K562 (cell line): ENCODE measurements at regions not wholly inside any gene's neighbourhood (a gene's known extent, or its start where the extent isn't known, plus 50 kb on each side); places are given as distances from the start of the nearest gene placed in this dataset.

Experiments used
- ATAC-seq: fragments of 200-7000 bp; cut with Tn5 transposase; 3 replicates; pipeline ENCODE4 v1.9.1; 2020; ENCODE audit warnings: moderate library complexity
- BruUV-seq: library from RNA; stranded (reverse); fragments of 400-500 nt; replicated peaks from 2 replicates; lab custom pipeline; 2021; lab: Mats Ljungman, UMichigan
- CTCF ChIA-PET: fragments of 300-600 bp; formaldehyde crosslinking; extraction: SDS; loops from one replicate; lab custom pipeline; 2021; ENCODE audit warnings: low intra/inter-chr PET ratio; lab: Yijun Ruan, JAX
- POLR2A ChIA-PET: fragments of 300-600, 350-650 bp; sonication (Branson Sonifier 250); formaldehyde crosslinking; extraction: SDS; loops from one replicate; lab custom pipeline; 2021; ENCODE audit warnings: antibody characterized with exemption, inconsistent platforms; lab: Yijun Ruan, JAX
- DNase-seq, 4 experiments: peaks; one replicate each; pipeline versions ENCODE4 v3.0.0 to v3.0.0-alpha.2; 2011 to 2018; ENCODE audit warnings: low spot score in 3 of 4, mixed read lengths in 3 of 4; ENCODE audit errors: extremely low read depth in 1 of 4
- FAIRE-seq: peaks from 2 replicates; lab custom pipeline; 2011; peaks lifted over from hg19 to GRCh38; lab: Jason Lieb, UNC
- H2AFZ ChIP-seq: 2 replicates; pipeline ENCODE4 v1.6.0; 2011; ENCODE audit warnings: low read depth, low read length, control low read depth, inconsistent platforms
- H3K27ac ChIP-seq: fragments of 200-600 bp; 3 replicates; pipeline ENCODE4 v1.8.0; 2011; ENCODE audit warnings: low read depth, mild to moderate bottlenecking, control low read depth, inconsistent platforms, low read length, moderate library complexity, mixed read lengths; ENCODE audit errors: extremely low read depth
- H3K27me3 ChIP-seq, 2 experiments: fragments of 300-600 bp in 1 of 2; 2 replicates in 1 of 2; 3 replicates in 1 of 2; pipeline versions ENCODE4 v1.6.0 to v1.8.0; 2011; ENCODE audit warnings: inconsistent platforms in 2 of 2, low read length in 2 of 2, mild to moderate bottlenecking in 1 of 2, mixed read lengths in 1 of 2, moderate library complexity in 1 of 2; ENCODE audit not compliant: control insufficient read depth in 2 of 2, insufficient read depth in 2 of 2
- H3K36me3 ChIP-seq: fragments of 300-600 bp; 3 replicates; pipeline ENCODE4 v1.8.0; 2011; ENCODE audit warnings: mild to moderate bottlenecking, low read length, inconsistent platforms; ENCODE audit not compliant: control insufficient read depth, insufficient read depth
- H3K4me1 ChIP-seq, 2 experiments: fragments of 200-600 bp in 1 of 2; replicated peaks in 1 of 2; 2 replicates in 1 of 2; 3 replicates in 1 of 2; pipeline versions ENCODE4 v1.5.1 to v1.8.0; 2011; ENCODE audit warnings: inconsistent platforms in 2 of 2, low read length in 2 of 2, mild to moderate bottlenecking in 1 of 2, mixed read lengths in 1 of 2, moderate library complexity in 1 of 2; ENCODE audit not compliant: control insufficient read depth in 2 of 2, insufficient read depth in 2 of 2
- H3K4me2 ChIP-seq: 2 replicates; pipeline ENCODE4 v1.6.1; 2011; ENCODE audit warnings: low read length, control low read depth, inconsistent platforms, mixed read lengths; ENCODE audit not compliant: insufficient read depth
- H3K4me3 ChIP-seq: fragments of 200-600 bp; sonication (generic), shearing (Covaris generic); 2 replicates; pipeline ENCODE4 v1.5.1; 2016; ENCODE audit warnings: control low read depth, inconsistent platforms
- H3K79me2 ChIP-seq: fragments of 200-600 bp; 3 replicates; pipeline ENCODE4 v1.8.0; 2011; ENCODE audit warnings: low read length, inconsistent platforms; ENCODE audit not compliant: control insufficient read depth, insufficient read depth
- H3K9ac ChIP-seq, 2 experiments: 2 replicates each; pipeline versions ENCODE4 v1.6.0 to v1.6.1; 2011; ENCODE audit warnings: low read depth in 2 of 2, low read length in 2 of 2, control low read depth in 1 of 2, inconsistent platforms in 1 of 2, mild to moderate bottlenecking in 1 of 2, mixed read lengths in 1 of 2; ENCODE audit not compliant: insufficient read depth in 1 of 2
- H3K9me1 ChIP-seq: one replicate; pipeline ENCODE4 v1.6.0; 2011; ENCODE audit warnings: inconsistent platforms, mild to moderate bottlenecking, low read length, moderate library complexity; ENCODE audit not compliant: control insufficient read depth, insufficient read depth
- H3K9me3 ChIP-seq: replicated peaks from 2 replicates; pipeline ENCODE4 v1.5.1; 2011; ENCODE audit warnings: low read depth, low read length, inconsistent platforms; ENCODE audit not compliant: control insufficient read depth, insufficient read depth
- H4K20me1 ChIP-seq: replicated peaks from 2 replicates; pipeline ENCODE4 v1.6.1; 2011; ENCODE audit warnings: low read length, inconsistent platforms, mixed read lengths; ENCODE audit not compliant: control insufficient read depth, insufficient read depth
- HEY1 ChIP-seq: fragments of 250-450 bp; sonication (Bioruptor Pico); IDR thresholded peaks from 2 replicates; pipeline ENCODE4 v1.5.0; 2020; ENCODE audit warnings: mild to moderate bottlenecking, moderate library complexity, borderline replicate concordance
- IFI16 ChIP-seq: fragments of 250-450 bp; sonication (Bioruptor Pico); IDR thresholded peaks from 2 replicates; pipeline ENCODE4 v2.1.2; 2022; ENCODE audit warnings: mild to moderate bottlenecking, inconsistent platforms
- POLR2G ChIP-seq: fragments of 200-400 bp; formaldehyde crosslinking; IDR thresholded peaks from 2 replicates; pipeline ENCODE4 v1.6.1; 2017; ENCODE audit warnings: low read depth, mild to moderate bottlenecking, antibody characterized with exemption, low read length, moderate library complexity
- RBM39 ChIP-seq: fragments of 200-400 bp; formaldehyde crosslinking; optimal IDR thresholded peaks from 2 replicates; pipeline ENCODE3; 2018; ENCODE audit warnings: low read depth, low read length
- ZBED1 ChIP-seq: IDR thresholded peaks from 2 replicates; pipeline ENCODE4 v1.6.1; 2014
- ZNF407 ChIP-seq: fragments of 450-650 bp; IDR thresholded peaks from 2 replicates; pipeline ENCODE4 v1.6.1; 2016; ENCODE audit warnings: low read depth
- ZNF444 ChIP-seq: fragments of 250-450 bp; sonication (Bioruptor Pico); IDR thresholded peaks from 2 replicates; pipeline ENCODE4 v1.4.0; 2020; ENCODE audit warnings: mild to moderate bottlenecking, moderate library complexity
- ZNF655 ChIP-seq: fragments of 250-450 bp; sonication (Bioruptor Pico); IDR thresholded peaks from 2 replicates; pipeline ENCODE4 v1.5.0; 2021
- WGBS: fragments of 100-300 bp; shearing (Covaris generic); methylation state at CpG from one replicate; pipeline ENCODE4 v1.1.6; 2016; ENCODE audit warnings: low coverage, mixed read lengths; ENCODE audit not compliant: insufficient coverage; ENCODE audit errors: missing lambda C conversion rate; 5-methylcytosine and 5-hydroxymethylcytosine counted together
- in situ Hi-C: fragments of 300-500 bp; cut with MboI; formaldehyde crosslinking; loops from 4 replicates; pipeline ENCODE4 v1.15.0; 2018; ENCODE audit warnings: inconsistent platforms, mixed read lengths
- intact Hi-C: fragments of 100-400 bp; cut with micrococcal nuclease; formaldehyde crosslinking; loops from 2 replicates; pipeline ENCODE4 v1.14.2; 2022

GRCh38 chr5:106909716-106910115 is 761.0 kb downstream of the EFNA5 start:
- Histone ChIP-seq H3K79me2 (no peaks in the 10 kb centered on the region), H3K9me1 (no peaks in the 10 kb centered on the region), H3K4me3 (no peak overlapping the region), H3K4me1 (no peaks in the 10 kb centered on the region)
- in situ Hi-C loops (no loop called here), intact Hi-C loops (no loop called here)
- CTCF ChIA-PET: no interaction called here
- TF ChIP-seq ZNF655 (no peak), ZNF407 (no peak), ZNF444 (CRISPR knock-in tag) (no peak), IFI16 (no peak), ZBED1 (no peak), POLR2G (no peak), HEY1 (no peak), RBM39 (no peak)
- TF ChIP-seq, all 486 proteins: peak for 0
- Histone ChIP-seq H3K9ac (no peak overlapping the region), H3K36me3 (no peaks in the 10 kb centered on the region), H4K20me1 (no peaks in the 10 kb centered on the region), H2AFZ (no peak overlapping the region), H3K27me3 (no peaks in the 10 kb centered on the region), H3K4me2 (no peak overlapping the region), H3K9me3 (no peaks in the 10 kb centered on the region), H3K27ac (no peak overlapping the region)
- POLR2A ChIA-PET: no interaction called here
- FAIRE-seq (no peak), DNase-seq (no peak), ATAC-seq (no peak)
- WGBS: 0% methylated on average over 1 of the region's 1 CpG
- no TSS peak for BruUV-seq
